Neural crest cell (in vitro differentiated cells): ENCODE measurements at regions not wholly inside any gene's neighbourhood (a gene's known extent, or its start where the extent isn't known, plus 50 kb on each side); places are given as distances from the start of the nearest gene placed in this dataset.
"Not testable (repeated sequence)": the region's sequence is repeated elsewhere in the genome, so short reads cannot be mapped to it uniquely, and the experiment has no call there.

Experiments
- DNase-seq: peaks from one replicate; pipeline ENCODE4 v3.0.0; 2021; ENCODE audit warnings: low read depth, mixed read lengths, low spot score
- H3K27ac Mint-ChIP-seq: one replicate; pipeline ENCODE4 v1.8.0; 2021; ENCODE audit warnings: mild to moderate bottlenecking, mixed read lengths; ENCODE audit not compliant: unreplicated experiment
- H3K27me3 Mint-ChIP-seq: 2 replicates; pipeline ENCODE4 v1.8.0; 2021; ENCODE audit warnings: low read depth, mild to moderate bottlenecking, mixed read lengths
- H3K36me3 Mint-ChIP-seq: 2 replicates; pipeline ENCODE4 v1.8.0; 2021; ENCODE audit warnings: low read depth, mild to moderate bottlenecking, mixed read lengths
- H3K4me1 Mint-ChIP-seq: 2 replicates; pipeline ENCODE4 v1.8.0; 2021; ENCODE audit warnings: mixed read lengths
- H3K4me3 Mint-ChIP-seq: one replicate; pipeline ENCODE4 v1.8.0; 2021; ENCODE audit warnings: mild to moderate bottlenecking, mixed read lengths
- H3K9me3 Mint-ChIP-seq: 2 replicates; pipeline ENCODE4 v1.8.0; 2021; ENCODE audit warnings: mixed read lengths
- CTCF ChIP-seq: fragments of 200-600 bp; sonication (generic); conservative IDR thresholded peaks from 2 replicates; pipeline ENCODE4 v1.5.0; 2021; ENCODE audit warnings: antibody characterized with exemption, mild to moderate bottlenecking

- no peak for TF ChIP-seq CTCF
- H3K36me3 Mint-ChIP-seq: peaks cover 13% of the 10 kb centered on the region
- no peak overlapping the region for H3K27ac Mint-ChIP-seq
- peaks cover 5% of the 10 kb centered on the region for H3K9me3 Mint-ChIP-seq
- no peaks in the 10 kb centered on the region for H3K27me3 Mint-ChIP-seq
- peaks cover 11% of the 10 kb centered on the region for H3K4me1 Mint-ChIP-seq
- H3K4me3 Mint-ChIP-seq: no peak overlapping the region
- DNase-seq: no peak
Observed at GRCh38 chr3:124361566-124361965, 368.7 kb upstream of the UMPS start.

- Mint-ChIP-seq H3K36me3 (peaks cover 8% of the 10 kb centered on the region), H3K27ac (no peak overlapping the region), H3K27me3 (no peaks in the 10 kb centered on the region), H3K4me3 (no peak overlapping the region), H3K4me1 (peaks cover 11% of the 10 kb centered on the region), H3K9me3 (no peaks in the 10 kb centered on the region)
- no peak for TF ChIP-seq CTCF
- no peak for DNase-seq
Observed at GRCh38 chr3:124362455-124362854, 367.8 kb upstream of the UMPS start.

GRCh38 chr3:124363476-124363875, 366.8 kb upstream of the UMPS start:
- Mint-ChIP-seq H3K27me3 (no peaks in the 10 kb centered on the region), H3K4me1 (peaks cover 11% of the 10 kb centered on the region), H3K4me3 (no peak overlapping the region), H3K27ac (no peak overlapping the region), H3K9me3 (no peaks in the 10 kb centered on the region), H3K36me3 (peaks cover 8% of the 10 kb centered on the region)
- no peak for DNase-seq
- TF ChIP-seq CTCF: no peak

- peaks cover 11% of the 10 kb centered on the region for H3K4me1 Mint-ChIP-seq
- H3K27me3 Mint-ChIP-seq: no peaks in the 10 kb centered on the region
- H3K27ac Mint-ChIP-seq: peak overlapping the region; percentile 39
- no peak for DNase-seq
- peaks cover 12% of the 10 kb centered on the region for H3K36me3 Mint-ChIP-seq
- no peak overlapping the region for H3K4me3 Mint-ChIP-seq
- peaks cover 2% of the 10 kb centered on the region for H3K9me3 Mint-ChIP-seq
- TF ChIP-seq CTCF: no peak
Observed at GRCh38 chr3:124364317-124365020, 365.8 kb upstream of the UMPS start.

GRCh38 chr3:124366655-124367054, 363.6 kb upstream of the UMPS start:
- not testable (repeated sequence) for H3K27me3 Mint-ChIP-seq, H3K4me1 Mint-ChIP-seq, H3K4me3 Mint-ChIP-seq, H3K27ac Mint-ChIP-seq, H3K9me3 Mint-ChIP-seq, DNase-seq
- H3K36me3 Mint-ChIP-seq: peaks cover 22% of the 10 kb centered on the region

- Mint-ChIP-seq H3K27ac (no peak overlapping the region), H3K4me1 (peaks cover 23% of the 10 kb centered on the region), H3K36me3 (peaks cover 17% of the 10 kb centered on the region), H3K4me3 (no peak overlapping the region), H3K27me3 (no peaks in the 10 kb centered on the region), H3K9me3 (peaks cover 7% of the 10 kb centered on the region)
- TF ChIP-seq CTCF: no peak
- DNase-seq: no peak
Observed at GRCh38 chr3:124372775-124373174, 357.5 kb upstream of the UMPS start.
